ENCODE measurements at regions not wholly inside any gene's neighbourhood (a gene's known extent, or its start where the extent isn't known, plus 50 kb on each side); places are given as distances from the start of the nearest gene placed in this dataset.

- TF ChIP-seq POLR2A (IDR thresholded peaks at IDR 0.05) (no peak), CTCF (IDR thresholded peaks at IDR 0.05) (no peak), EP300 (IDR thresholded peaks at IDR 0.05) (no peak)
Observed at GRCh38 chr15:79156704-79157375, 66.3 kb upstream of the RASGRF1 start.
